ENCODE measurements at regions not wholly inside any gene's neighbourhood (a gene's known extent, or its start where the extent isn't known, plus 50 kb on each side); places are given as distances from the start of the nearest gene placed in this dataset.

- no peak for TF ChIP-seq CTCF (IDR thresholded peaks at IDR 0.05; ENCODE audit: low read length)
- TF ChIP-seq EZH2 (optimal IDR thresholded peaks at IDR 0.05; ENCODE audit: low read depth, low read length), result no peak
- TF ChIP-seq EZH2phosphoT487 (IDR thresholded peaks at IDR 0.05; ENCODE audit: low read length), result no peak
These were observed 70.0 kb downstream of the SYNE3 start for GRCh38 chr14:95446470-95446869.

All from MM.1S (cell line).